ENCODE measurements at regions not wholly inside any gene's neighbourhood (a gene's known extent, or its start where the extent isn't known, plus 50 kb on each side); places are given as distances from the start of the nearest gene placed in this dataset.

DNA sequence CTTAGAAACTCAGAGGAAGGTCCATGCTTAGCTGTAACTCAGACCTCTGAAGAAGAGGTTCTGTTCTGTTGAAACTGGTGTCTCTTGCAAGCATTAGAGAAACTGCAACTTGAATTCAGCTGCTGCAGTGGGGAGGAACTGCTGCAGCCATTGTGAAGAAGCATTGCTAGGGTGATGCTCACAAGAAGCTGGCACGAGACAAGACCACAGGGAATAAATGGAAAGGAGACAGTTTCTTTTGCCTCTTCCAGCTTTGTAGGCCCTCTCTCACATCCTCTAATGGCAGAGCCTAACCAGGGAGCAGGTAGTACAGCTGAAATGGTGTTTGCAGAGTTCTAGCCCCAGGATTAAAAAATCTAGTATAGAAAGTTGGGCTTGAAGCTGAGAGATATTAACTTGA is 148.0 kb upstream of the DMAC1 start:
- H3K36me3 ChIP-seq (ENCODE audit: control insufficient read depth in 2 of 2, extremely low read depth in 1 of 2, insufficient read depth in 2 of 2, low read length in 2 of 2), result no peaks in the 10 kb centered on the region
- FAIRE-seq, result no peak
- dilution Hi-C loops (cut with MboI; ENCODE audit: extremely low pct_ligation_motif_present, low sequenced_read_pairs), result no loop called here

More for the DNA sequence above, 148.0 kb upstream of the DMAC1 start:
- TF ChIP-seq EZH2 (IDR thresholded peaks at IDR 0.05; ENCODE audit: borderline replicate concordance, low read depth, low read length, severe bottlenecking), result no peak
- no peak for TF ChIP-seq MYC (IDR thresholded peaks at IDR 0.05; ENCODE audit: low read depth, low read length)
- TF ChIP-seq GATA2 (IDR thresholded peaks at IDR 0.05; ENCODE audit: insufficient read depth, insufficient read length, low read depth, low read length), result no peak
- TF ChIP-seq, protein P1, sequence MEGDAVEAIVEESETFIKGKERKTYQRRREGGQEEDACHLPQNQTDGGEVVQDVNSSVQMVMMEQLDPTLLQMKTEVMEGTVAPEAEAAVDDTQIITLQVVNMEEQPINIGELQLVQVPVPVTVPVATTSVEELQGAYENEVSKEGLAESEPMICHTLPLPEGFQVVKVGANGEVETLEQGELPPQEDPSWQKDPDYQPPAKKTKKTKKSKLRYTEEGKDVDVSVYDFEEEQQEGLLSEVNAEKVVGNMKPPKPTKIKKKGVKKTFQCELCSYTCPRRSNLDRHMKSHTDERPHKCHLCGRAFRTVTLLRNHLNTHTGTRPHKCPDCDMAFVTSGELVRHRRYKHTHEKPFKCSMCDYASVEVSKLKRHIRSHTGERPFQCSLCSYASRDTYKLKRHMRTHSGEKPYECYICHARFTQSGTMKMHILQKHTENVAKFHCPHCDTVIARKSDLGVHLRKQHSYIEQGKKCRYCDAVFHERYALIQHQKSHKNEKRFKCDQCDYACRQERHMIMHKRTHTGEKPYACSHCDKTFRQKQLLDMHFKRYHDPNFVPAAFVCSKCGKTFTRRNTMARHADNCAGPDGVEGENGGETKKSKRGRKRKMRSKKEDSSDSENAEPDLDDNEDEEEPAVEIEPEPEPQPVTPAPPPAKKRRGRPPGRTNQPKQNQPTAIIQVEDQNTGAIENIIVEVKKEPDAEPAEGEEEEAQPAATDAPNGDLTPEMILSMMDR (IDR thresholded peaks at IDR 0.05; ENCODE audit: extremely low read depth in 1 of 2, insufficient read depth in 1 of 2, low read depth in 1 of 2, low read length in 2 of 2), result no peak
- TF ChIP-seq, protein P2, sequence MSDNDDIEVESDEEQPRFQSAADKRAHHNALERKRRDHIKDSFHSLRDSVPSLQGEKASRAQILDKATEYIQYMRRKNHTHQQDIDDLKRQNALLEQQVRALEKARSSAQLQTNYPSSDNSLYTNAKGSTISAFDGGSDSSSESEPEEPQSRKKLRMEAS (IDR thresholded peaks at IDR 0.05; ENCODE audit: insufficient read depth, insufficient read length), result no peak
- no peak for TF ChIP-seq POLR2AphosphoS5 (IDR thresholded peaks at IDR 0.05; ENCODE audit: insufficient read depth, low read depth, low read length)
- no peak for TF ChIP-seq FOS (IDR thresholded peaks at IDR 0.05; ENCODE audit: borderline replicate concordance, insufficient read depth, low read length)
- TF ChIP-seq POLR2A (IDR thresholded peaks at IDR 0.05; ENCODE audit: low read depth, low read length), result no peak
- TF ChIP-seq JUN (IDR thresholded peaks at IDR 0.05; ENCODE audit: borderline replicate concordance, insufficient read depth, insufficient read length, low read depth), result no peak
- no peak for DNase-seq (ENCODE audit: low read depth, low spot score)
- Histone ChIP-seq H3K9me1 (replicated peaks; ENCODE audit: control insufficient read depth, extremely low read depth, insufficient read depth, low read length) (no peaks in the 10 kb centered on the region), H3K27ac (ENCODE audit: insufficient read depth, low read depth, low read length) (no peak overlapping the region), H3K4me3 (replicated peaks in 1 of 3; ENCODE audit: insufficient read depth in 1 of 3, low read depth in 1 of 3, low read length in 3 of 3) (no peak overlapping the region), H3K27me3 (ENCODE audit: control insufficient read depth in 2 of 2, insufficient read depth in 2 of 2, low read length in 2 of 2) (no peaks in the 10 kb centered on the region), H3K9ac (replicated peaks; ENCODE audit: extremely low read depth, insufficient read depth, low read length) (no peak overlapping the region), H3K79me2 (ENCODE audit: control insufficient read depth, insufficient read depth, low read length) (no peaks in the 10 kb centered on the region), H3K4me1 (ENCODE audit: control insufficient read depth, extremely low read depth, insufficient read depth, low read length) (no peaks in the 10 kb centered on the region), H4K20me1 (replicated peaks; ENCODE audit: control insufficient read depth, extremely low read depth, insufficient read depth, low read length) (no peaks in the 10 kb centered on the region), H2AFZ (ENCODE audit: low read depth, low read length) (no peak overlapping the region), H3K4me2 (ENCODE audit: insufficient read depth, low read length) (no peak overlapping the region), H3K9me3 (replicated peaks; ENCODE audit: control insufficient read depth, insufficient read depth, low read length) (no peaks in the 10 kb centered on the region)
- ChIA-PET POLR2A (no interaction called here), CTCF (no interaction called here)
- intact Hi-C loops (cut with micrococcal nuclease), result no loop called here
- no TSS peak for BruUV-seq (replicated peaks)

All from endothelial cell of umbilical vein (primary cell).